ENCODE measurements at regions not wholly inside any gene's neighbourhood (a gene's known extent, or its start where the extent isn't known, plus 50 kb on each side); places are given as distances from the start of the nearest gene placed in this dataset.

DNA sequence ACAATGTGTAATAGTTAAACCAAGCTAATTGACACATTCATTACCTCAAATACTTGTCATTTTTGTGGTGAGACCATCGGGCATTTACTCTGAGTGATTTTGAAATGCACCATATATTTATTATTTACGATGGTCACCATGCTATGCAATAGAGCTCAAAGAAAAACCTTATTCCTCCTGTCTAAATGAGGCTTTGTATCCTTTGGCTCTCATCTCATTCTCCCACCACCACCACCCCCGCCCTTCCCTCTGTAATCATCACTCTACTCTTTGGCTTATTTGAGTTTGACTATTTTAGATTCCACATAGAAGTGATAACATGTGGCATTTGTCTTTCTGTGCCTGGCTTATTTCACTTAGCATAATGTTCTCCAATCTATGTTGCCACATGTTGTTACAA is 124.9 kb downstream of the CYSLTR2 start:
- Mint-ChIP-seq H3K36me3 (ENCODE audit: low read depth) (peaks cover 2% of the 10 kb centered on the region; the same call in 2 of the 3 replicates), H3K4me3 (no peak overlapping the region), H3K4me1 (no peaks in the 10 kb centered on the region), H3K27me3 (ENCODE audit: insufficient read depth, low read depth, poor library complexity) (no peaks in the 10 kb centered on the region), H3K27ac (no peak overlapping the region), H3K9me3 (peaks cover 31% of the 10 kb centered on the region)
- ATAC-seq: no peak
- H3K4me2 ChIP-seq: no peak overlapping the region
- no peaks in the 10 kb centered on the region for H3K4me1 ChIP-seq (ENCODE audit: insufficient read depth)
- H2AFZ ChIP-seq: no peak overlapping the region
- H3K9me2 ChIP-seq (ENCODE audit: insufficient read depth): peaks cover 4% of the 10 kb centered on the region
- no peak overlapping the region for H3K27ac ChIP-seq (ENCODE audit: low read depth)
- H3K79me2 ChIP-seq (replicated peaks; ENCODE audit: insufficient read depth): no peaks in the 10 kb centered on the region
- no peak overlapping the region for H3K4me3 ChIP-seq
- no peaks in the 10 kb centered on the region for H3K36me3 ChIP-seq (ENCODE audit: insufficient read depth)
- no peak for DNase-seq (ENCODE audit: low spot score)
- no peaks in the 10 kb centered on the region for H3K27me3 ChIP-seq (ENCODE audit: insufficient read depth)
- no peaks in the 10 kb centered on the region for H3F3A ChIP-seq (replicated peaks; ENCODE audit: low read depth)
- TF ChIP-seq ZNF114 (CRISPR knock-in tag; IDR thresholded peaks at IDR 0.05): no peak
- TF ChIP-seq, protein P1, sequence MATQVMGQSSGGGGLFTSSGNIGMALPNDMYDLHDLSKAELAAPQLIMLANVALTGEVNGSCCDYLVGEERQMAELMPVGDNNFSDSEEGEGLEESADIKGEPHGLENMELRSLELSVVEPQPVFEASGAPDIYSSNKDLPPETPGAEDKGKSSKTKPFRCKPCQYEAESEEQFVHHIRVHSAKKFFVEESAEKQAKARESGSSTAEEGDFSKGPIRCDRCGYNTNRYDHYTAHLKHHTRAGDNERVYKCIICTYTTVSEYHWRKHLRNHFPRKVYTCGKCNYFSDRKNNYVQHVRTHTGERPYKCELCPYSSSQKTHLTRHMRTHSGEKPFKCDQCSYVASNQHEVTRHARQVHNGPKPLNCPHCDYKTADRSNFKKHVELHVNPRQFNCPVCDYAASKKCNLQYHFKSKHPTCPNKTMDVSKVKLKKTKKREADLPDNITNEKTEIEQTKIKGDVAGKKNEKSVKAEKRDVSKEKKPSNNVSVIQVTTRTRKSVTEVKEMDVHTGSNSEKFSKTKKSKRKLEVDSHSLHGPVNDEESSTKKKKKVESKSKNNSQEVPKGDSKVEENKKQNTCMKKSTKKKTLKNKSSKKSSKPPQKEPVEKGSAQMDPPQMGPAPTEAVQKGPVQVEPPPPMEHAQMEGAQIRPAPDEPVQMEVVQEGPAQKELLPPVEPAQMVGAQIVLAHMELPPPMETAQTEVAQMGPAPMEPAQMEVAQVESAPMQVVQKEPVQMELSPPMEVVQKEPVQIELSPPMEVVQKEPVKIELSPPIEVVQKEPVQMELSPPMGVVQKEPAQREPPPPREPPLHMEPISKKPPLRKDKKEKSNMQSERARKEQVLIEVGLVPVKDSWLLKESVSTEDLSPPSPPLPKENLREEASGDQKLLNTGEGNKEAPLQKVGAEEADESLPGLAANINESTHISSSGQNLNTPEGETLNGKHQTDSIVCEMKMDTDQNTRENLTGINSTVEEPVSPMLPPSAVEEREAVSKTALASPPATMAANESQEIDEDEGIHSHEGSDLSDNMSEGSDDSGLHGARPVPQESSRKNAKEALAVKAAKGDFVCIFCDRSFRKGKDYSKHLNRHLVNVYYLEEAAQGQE (IDR thresholded peaks at IDR 0.05; ENCODE audit: unreplicated experiment): no peak
- TF ChIP-seq CREB1 (CRISPR knock-in tag; IDR thresholded peaks at IDR 0.05; ENCODE audit: low read depth): no peak
- no peak for TF ChIP-seq EZH2 (IDR thresholded peaks at IDR 0.05; ENCODE audit: low read depth, unreplicated experiment)
- TF ChIP-seq, protein P2, sequence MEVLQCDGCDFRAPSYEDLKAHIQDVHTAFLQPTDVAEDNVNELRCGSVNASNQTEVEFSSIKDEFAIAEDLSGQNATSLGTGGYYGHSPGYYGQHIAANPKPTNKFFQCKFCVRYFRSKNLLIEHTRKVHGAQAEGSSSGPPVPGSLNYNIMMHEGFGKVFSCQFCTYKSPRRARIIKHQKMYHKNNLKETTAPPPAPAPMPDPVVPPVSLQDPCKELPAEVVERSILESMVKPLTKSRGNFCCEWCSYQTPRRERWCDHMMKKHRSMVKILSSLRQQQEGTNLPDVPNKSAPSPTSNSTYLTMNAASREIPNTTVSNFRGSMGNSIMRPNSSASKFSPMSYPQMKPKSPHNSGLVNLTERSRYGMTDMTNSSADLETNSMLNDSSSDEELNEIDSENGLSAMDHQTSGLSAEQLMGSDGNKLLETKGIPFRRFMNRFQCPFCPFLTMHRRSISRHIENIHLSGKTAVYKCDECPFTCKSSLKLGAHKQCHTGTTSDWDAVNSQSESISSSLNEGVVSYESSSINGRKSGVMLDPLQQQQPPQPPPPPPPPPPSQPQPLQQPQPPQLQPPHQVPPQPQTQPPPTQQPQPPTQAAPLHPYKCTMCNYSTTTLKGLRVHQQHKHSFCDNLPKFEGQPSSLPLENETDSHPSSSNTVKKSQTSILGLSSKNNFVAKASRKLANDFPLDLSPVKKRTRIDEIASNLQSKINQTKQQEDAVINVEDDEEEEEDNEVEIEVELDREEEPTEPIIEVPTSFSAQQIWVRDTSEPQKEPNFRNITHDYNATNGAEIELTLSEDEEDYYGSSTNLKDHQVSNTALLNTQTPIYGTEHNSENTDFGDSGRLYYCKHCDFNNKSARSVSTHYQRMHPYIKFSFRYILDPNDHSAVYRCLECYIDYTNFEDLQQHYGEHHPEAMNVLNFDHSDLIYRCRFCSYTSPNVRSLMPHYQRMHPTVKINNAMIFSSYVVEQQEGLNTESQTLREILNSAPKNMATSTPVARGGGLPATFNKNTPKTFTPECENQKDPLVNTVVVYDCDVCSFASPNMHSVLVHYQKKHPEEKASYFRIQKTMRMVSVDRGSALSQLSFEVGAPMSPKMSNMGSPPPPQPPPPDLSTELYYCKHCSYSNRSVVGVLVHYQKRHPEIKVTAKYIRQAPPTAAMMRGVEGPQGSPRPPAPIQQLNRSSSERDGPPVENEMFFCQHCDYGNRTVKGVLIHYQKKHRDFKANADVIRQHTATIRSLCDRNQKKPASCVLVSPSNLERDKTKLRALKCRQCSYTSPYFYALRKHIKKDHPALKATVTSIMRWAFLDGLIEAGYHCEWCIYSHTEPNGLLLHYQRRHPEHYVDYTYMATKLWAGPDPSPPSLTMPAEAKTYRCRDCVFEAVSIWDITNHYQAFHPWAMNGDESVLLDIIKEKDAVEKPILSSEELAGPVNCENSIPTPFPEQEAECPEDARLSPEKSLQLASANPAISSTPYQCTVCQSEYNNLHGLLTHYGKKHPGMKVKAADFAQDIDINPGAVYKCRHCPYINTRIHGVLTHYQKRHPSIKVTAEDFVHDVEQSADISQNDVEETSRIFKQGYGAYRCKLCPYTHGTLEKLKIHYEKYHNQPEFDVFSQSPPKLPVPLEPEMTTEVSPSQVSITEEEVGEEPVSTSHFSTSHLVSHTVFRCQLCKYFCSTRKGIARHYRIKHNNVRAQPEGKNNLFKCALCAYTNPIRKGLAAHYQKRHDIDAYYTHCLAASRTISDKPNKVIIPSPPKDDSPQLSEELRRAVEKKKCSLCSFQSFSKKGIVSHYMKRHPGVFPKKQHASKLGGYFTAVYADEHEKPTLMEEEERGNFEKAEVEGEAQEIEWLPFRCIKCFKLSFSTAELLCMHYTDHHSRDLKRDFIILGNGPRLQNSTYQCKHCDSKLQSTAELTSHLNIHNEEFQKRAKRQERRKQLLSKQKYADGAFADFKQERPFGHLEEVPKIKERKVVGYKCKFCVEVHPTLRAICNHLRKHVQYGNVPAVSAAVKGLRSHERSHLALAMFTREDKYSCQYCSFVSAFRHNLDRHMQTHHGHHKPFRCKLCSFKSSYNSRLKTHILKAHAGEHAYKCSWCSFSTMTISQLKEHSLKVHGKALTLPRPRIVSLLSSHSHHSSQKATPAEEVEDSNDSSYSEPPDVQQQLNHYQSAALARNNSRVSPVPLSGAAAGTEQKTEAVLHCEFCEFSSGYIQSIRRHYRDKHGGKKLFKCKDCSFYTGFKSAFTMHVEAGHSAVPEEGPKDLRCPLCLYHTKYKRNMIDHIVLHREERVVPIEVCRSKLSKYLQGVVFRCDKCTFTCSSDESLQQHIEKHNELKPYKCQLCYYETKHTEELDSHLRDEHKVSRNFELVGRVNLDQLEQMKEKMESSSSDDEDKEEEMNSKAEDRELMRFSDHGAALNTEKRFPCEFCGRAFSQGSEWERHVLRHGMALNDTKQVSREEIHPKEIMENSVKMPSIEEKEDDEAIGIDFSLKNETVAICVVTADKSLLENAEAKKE (CRISPR knock-in tag; IDR thresholded peaks at IDR 0.05): no peak
- TF ChIP-seq, protein P3, sequence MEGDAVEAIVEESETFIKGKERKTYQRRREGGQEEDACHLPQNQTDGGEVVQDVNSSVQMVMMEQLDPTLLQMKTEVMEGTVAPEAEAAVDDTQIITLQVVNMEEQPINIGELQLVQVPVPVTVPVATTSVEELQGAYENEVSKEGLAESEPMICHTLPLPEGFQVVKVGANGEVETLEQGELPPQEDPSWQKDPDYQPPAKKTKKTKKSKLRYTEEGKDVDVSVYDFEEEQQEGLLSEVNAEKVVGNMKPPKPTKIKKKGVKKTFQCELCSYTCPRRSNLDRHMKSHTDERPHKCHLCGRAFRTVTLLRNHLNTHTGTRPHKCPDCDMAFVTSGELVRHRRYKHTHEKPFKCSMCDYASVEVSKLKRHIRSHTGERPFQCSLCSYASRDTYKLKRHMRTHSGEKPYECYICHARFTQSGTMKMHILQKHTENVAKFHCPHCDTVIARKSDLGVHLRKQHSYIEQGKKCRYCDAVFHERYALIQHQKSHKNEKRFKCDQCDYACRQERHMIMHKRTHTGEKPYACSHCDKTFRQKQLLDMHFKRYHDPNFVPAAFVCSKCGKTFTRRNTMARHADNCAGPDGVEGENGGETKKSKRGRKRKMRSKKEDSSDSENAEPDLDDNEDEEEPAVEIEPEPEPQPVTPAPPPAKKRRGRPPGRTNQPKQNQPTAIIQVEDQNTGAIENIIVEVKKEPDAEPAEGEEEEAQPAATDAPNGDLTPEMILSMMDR (conservative IDR thresholded peaks at IDR 0.05; ENCODE audit: low read depth in 2 of 2): no peak
- TF ChIP-seq, protein P4, sequence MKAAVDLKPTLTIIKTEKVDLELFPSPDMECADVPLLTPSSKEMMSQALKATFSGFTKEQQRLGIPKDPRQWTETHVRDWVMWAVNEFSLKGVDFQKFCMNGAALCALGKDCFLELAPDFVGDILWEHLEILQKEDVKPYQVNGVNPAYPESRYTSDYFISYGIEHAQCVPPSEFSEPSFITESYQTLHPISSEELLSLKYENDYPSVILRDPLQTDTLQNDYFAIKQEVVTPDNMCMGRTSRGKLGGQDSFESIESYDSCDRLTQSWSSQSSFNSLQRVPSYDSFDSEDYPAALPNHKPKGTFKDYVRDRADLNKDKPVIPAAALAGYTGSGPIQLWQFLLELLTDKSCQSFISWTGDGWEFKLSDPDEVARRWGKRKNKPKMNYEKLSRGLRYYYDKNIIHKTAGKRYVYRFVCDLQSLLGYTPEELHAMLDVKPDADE (IDR thresholded peaks at IDR 0.05): no peak
- no peak for TF ChIP-seq EZH2phosphoT487 (IDR thresholded peaks at IDR 0.05; ENCODE audit: unreplicated experiment)
- TF ChIP-seq JUNB (IDR thresholded peaks at IDR 0.05; ENCODE audit: unreplicated experiment): no peak
- TF ChIP-seq STAT1 (IDR thresholded peaks at IDR 0.05; ENCODE audit: unreplicated experiment): no peak
- TF ChIP-seq POLR2AphosphoS5 (IDR thresholded peaks at IDR 0.05; ENCODE audit: low read depth): no peak
- TF ChIP-seq NANOG (IDR thresholded peaks at IDR 0.05; ENCODE audit: borderline replicate concordance): no peak
- TF ChIP-seq ZNF331 (CRISPR knock-in tag; IDR thresholded peaks at IDR 0.05; ENCODE audit: low read depth): no peak
- no peaks in the 10 kb centered on the region for H4K20me1 ChIP-seq (replicated peaks; ENCODE audit: insufficient read depth)
